Brain microvascular endothelial cell (primary cell): ENCODE measurements at regions not wholly inside any gene's neighbourhood (a gene's known extent, or its start where the extent isn't known, plus 50 kb on each side); places are given as distances from the start of the nearest gene placed in this dataset.

Experiments used
- DNase-seq: peaks from one replicate; pipeline ENCODE4 v3.0.0-alpha.2; 2020
- H3K27ac ChIP-seq: fragments of 250-450 bp; sonication (Bioruptor Pico); 2 replicates; pipeline ENCODE4 v1.5.1; 2020; ENCODE audit warnings: mild to moderate bottlenecking, moderate library complexity
- H3K27me3 ChIP-seq: fragments of 250-450 bp; sonication (Bioruptor Pico); replicated peaks from 2 replicates; pipeline ENCODE4 v1.5.1; 2020; ENCODE audit warnings: mild to moderate bottlenecking
- H3K36me3 ChIP-seq: fragments of 250-450 bp; sonication (Bioruptor Pico); replicated peaks from 2 replicates; pipeline ENCODE4 v1.5.1; 2020; ENCODE audit warnings: mild to moderate bottlenecking
- H3K4me3 ChIP-seq: 2 replicates; pipeline ENCODE4 v1.5.1; 2011; ENCODE audit warnings: low read depth, mild to moderate bottlenecking, control low read depth, low read length, moderate library complexity
- in situ Hi-C: cut with HindIII; loops from 2 replicates; pipeline ENCODE4 v1.10.0; 2017; ENCODE audit warnings: low sequenced_read_pairs, low pct_ligation_motif_present
- TF ChIP-seq, protein P1 (sequence below): IDR thresholded peaks from 2 replicates; pipeline ENCODE4 v1.5.1; 2011; ENCODE audit warnings: low read depth, mild to moderate bottlenecking, moderate library complexity, low read length, control low read depth, inconsistent platforms; ENCODE audit errors: missing control alignments

DNA sequence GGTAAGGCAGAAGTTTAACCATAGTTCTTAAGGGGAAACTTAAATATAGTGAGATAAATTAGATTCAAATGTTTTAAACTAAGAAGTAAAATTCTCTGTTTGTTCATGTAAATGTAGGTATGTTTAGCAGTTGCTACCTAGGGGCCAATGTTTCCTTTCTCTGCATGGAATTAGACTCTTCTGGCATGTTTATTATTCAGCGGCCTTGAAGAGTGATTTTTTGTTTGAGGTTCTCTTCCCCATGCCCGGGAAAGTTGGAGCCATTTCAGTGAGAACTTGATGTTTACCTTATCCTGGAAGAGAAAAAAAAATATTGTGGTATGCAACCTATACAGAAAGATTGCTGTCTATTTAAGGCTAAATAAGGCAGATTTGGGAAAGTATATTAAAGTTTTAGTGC is 492.9 kb downstream of the KLF5 start:
- in situ Hi-C loops, result no loop called here
- no peak for DNase-seq
- no peaks in the 10 kb centered on the region for H3K36me3 ChIP-seq
- TF ChIP-seq, protein P1, sequence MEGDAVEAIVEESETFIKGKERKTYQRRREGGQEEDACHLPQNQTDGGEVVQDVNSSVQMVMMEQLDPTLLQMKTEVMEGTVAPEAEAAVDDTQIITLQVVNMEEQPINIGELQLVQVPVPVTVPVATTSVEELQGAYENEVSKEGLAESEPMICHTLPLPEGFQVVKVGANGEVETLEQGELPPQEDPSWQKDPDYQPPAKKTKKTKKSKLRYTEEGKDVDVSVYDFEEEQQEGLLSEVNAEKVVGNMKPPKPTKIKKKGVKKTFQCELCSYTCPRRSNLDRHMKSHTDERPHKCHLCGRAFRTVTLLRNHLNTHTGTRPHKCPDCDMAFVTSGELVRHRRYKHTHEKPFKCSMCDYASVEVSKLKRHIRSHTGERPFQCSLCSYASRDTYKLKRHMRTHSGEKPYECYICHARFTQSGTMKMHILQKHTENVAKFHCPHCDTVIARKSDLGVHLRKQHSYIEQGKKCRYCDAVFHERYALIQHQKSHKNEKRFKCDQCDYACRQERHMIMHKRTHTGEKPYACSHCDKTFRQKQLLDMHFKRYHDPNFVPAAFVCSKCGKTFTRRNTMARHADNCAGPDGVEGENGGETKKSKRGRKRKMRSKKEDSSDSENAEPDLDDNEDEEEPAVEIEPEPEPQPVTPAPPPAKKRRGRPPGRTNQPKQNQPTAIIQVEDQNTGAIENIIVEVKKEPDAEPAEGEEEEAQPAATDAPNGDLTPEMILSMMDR, result no peak
- no peak overlapping the region for H3K27ac ChIP-seq
- H3K4me3 ChIP-seq, result no peak overlapping the region
- no peaks in the 10 kb centered on the region for H3K27me3 ChIP-seq

GRCh38 chr13:73549717-73550116 is 490.9 kb downstream of the KLF5 start:
- Histone ChIP-seq H3K27me3 (no peaks in the 10 kb centered on the region), H3K36me3 (no peaks in the 10 kb centered on the region), H3K4me3 (no peak overlapping the region), H3K27ac (no peak overlapping the region)
- TF ChIP-seq, protein P1, result no peak
- in situ Hi-C loops, result no loop called here
- DNase-seq, result no peak

GRCh38 chr13:73548449-73548848 is 489.6 kb downstream of the KLF5 start:
- TF ChIP-seq, protein P1, result no peak
- no peak overlapping the region for H3K27ac ChIP-seq
- H3K27me3 ChIP-seq, result no peaks in the 10 kb centered on the region
- H3K36me3 ChIP-seq, result no peaks in the 10 kb centered on the region
- no peak for DNase-seq
- no peak overlapping the region for H3K4me3 ChIP-seq
- in situ Hi-C loops, result no loop called here

- in situ Hi-C loops, result no loop called here
- DNase-seq, result no peak
- TF ChIP-seq, protein P1, result no peak
- Histone ChIP-seq H3K27me3 (no peaks in the 10 kb centered on the region), H3K27ac (no peak overlapping the region), H3K36me3 (no peaks in the 10 kb centered on the region), H3K4me3 (no peak overlapping the region)
Measured at GRCh38 chr13:73547239-73547638, 488.4 kb downstream of the KLF5 start.

DNA sequence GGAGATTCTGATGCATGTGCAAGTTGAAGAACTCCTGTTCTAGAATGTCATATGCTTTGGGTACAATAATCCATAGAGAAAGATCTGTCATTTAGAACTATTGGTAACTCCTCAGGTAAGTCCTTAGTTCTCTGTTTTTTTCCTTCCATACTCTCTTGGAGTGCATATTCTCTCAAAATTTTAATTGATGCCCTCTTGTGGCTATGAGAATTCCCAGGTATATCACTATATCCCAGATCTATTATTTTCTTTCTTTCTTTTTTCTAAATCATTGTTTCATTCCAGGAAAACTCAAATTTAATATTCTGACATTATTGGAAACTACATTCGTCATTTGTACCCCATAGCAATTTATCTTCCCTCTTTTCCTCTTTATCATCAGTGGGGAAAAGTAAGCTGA is 485.4 kb downstream of the KLF5 start:
- Histone ChIP-seq H3K27me3 (no peaks in the 10 kb centered on the region), H3K27ac (no peak overlapping the region), H3K36me3 (no peaks in the 10 kb centered on the region), H3K4me3 (no peak overlapping the region)
- TF ChIP-seq, protein P1, result no peak
- in situ Hi-C loops, result no loop called here
- no peak for DNase-seq

GRCh38 chr13:73542446-73542845 is 483.6 kb downstream of the KLF5 start:
- in situ Hi-C loops, result no loop called here
- TF ChIP-seq, protein P1, result no peak
- DNase-seq, result no peak
- Histone ChIP-seq H3K36me3 (no peaks in the 10 kb centered on the region), H3K27me3 (no peaks in the 10 kb centered on the region), H3K4me3 (no peak overlapping the region), H3K27ac (no peak overlapping the region)
